Suprapubic skin (tissue), 4 donors: ENCODE measurements at regions not wholly inside any gene's neighbourhood (a gene's known extent, or its start where the extent isn't known, plus 50 kb on each side); places are given as distances from the start of the nearest gene placed in this dataset.
"Not testable (repeated sequence)": the region's sequence is repeated elsewhere in the genome, so short reads cannot be mapped to it uniquely, and the experiment has no call there.

Source experiments
- DNase-seq, 2 donors: peaks; one replicate each; pipeline ENCODE4 v3.0.0-alpha.2; 2019; ENCODE audit warnings: low spot score in 2 of 2
- H3K27ac ChIP-seq: fragments of 200-600 bp; sonication (generic); one replicate; pipeline ENCODE4 v1.5.1; 2019
- H3K27me3 ChIP-seq: fragments of 200-600 bp; sonication (generic); one replicate; pipeline ENCODE4 v1.5.1; 2019
- H3K36me3 ChIP-seq: fragments of 200-600 bp; sonication (generic); one replicate; pipeline ENCODE4 v1.5.1; 2019
- H3K4me1 ChIP-seq: fragments of 200-600 bp; sonication (generic); one replicate; pipeline ENCODE4 v1.5.1; 2019
- H3K4me3 ChIP-seq: fragments of 200-600 bp; sonication (generic); one replicate; pipeline ENCODE4 v1.5.1; 2019; ENCODE audit warnings: mild to moderate bottlenecking
- H3K9me3 ChIP-seq: fragments of 200-600 bp; sonication (generic); one replicate; pipeline ENCODE4 v1.5.1; 2019
- EP300 ChIP-seq: sonication (generic); formaldehyde crosslinking; IDR thresholded peaks from one replicate; pipeline ENCODE4 v1.6.1; 2017; ENCODE audit warnings: antibody characterized with exemption
- POLR2A ChIP-seq, 2 donors: fragments of 450-650 bp; IDR thresholded peaks; one replicate each; pipeline ENCODE4 v1.6.1; 2017; ENCODE audit warnings: antibody characterized with exemption in 2 of 2, mild to moderate bottlenecking in 2 of 2, moderate library complexity in 2 of 2
- POLR2AphosphoS5 ChIP-seq, 3 donors: sonication (generic); formaldehyde crosslinking; IDR thresholded peaks; one replicate each; pipeline ENCODE4 v1.6.1; 2017; ENCODE audit warnings: antibody characterized with exemption in 3 of 3
- WGBS: methylation state at CpG from one replicate; pipeline ENCODE4 v1.1.5; 2018; 5-methylcytosine and 5-hydroxymethylcytosine counted together
- TF ChIP-seq, protein P1 (sequence below), 2 donors: fragments of 200-600 bp in 1 of 2; fragments of 450-650 bp in 1 of 2; sonication (generic) in 1 of 2; IDR thresholded peaks; one replicate each; pipeline ENCODE4 v1.5.1; 2016 to 2019; ENCODE audit warnings: antibody characterized with exemption in 2 of 2, mild to moderate bottlenecking in 1 of 2, moderate library complexity in 1 of 2

DNA sequence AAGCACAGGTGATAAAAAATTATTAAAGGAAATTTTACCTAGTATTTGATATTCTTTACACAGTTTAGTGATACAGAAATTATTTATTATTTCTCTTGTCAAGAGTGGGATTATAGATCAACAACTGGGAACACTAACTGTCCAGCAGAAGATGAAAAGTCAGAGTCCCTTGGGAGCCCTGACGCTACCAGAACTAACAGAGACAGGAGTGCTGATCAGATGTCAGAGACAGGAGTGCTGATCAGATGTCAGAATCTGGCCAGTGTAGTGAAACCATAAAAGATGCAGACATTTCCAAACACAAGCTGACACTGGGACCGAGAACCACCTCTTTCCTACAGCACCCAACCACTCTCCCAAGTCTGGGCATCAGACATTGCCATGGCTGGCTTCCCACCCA is 828.2 kb downstream of the TNS3 start:
- peak overlapping the region; percentile 3 for H3K27ac ChIP-seq
- no peaks in the 10 kb centered on the region for H3K9me3 ChIP-seq
- DNase-seq = no peak
- H3K4me3 ChIP-seq = no peak overlapping the region
- H3K36me3 ChIP-seq = no peaks in the 10 kb centered on the region
- no peaks in the 10 kb centered on the region for H3K27me3 ChIP-seq
- WGBS = 85% methylated on average over 2 of the region's 2 CpGs
- TF ChIP-seq, protein P1, sequence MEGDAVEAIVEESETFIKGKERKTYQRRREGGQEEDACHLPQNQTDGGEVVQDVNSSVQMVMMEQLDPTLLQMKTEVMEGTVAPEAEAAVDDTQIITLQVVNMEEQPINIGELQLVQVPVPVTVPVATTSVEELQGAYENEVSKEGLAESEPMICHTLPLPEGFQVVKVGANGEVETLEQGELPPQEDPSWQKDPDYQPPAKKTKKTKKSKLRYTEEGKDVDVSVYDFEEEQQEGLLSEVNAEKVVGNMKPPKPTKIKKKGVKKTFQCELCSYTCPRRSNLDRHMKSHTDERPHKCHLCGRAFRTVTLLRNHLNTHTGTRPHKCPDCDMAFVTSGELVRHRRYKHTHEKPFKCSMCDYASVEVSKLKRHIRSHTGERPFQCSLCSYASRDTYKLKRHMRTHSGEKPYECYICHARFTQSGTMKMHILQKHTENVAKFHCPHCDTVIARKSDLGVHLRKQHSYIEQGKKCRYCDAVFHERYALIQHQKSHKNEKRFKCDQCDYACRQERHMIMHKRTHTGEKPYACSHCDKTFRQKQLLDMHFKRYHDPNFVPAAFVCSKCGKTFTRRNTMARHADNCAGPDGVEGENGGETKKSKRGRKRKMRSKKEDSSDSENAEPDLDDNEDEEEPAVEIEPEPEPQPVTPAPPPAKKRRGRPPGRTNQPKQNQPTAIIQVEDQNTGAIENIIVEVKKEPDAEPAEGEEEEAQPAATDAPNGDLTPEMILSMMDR (IDR thresholded peaks at IDR 0.05) = no peak
- no peak for TF ChIP-seq POLR2AphosphoS5 (IDR thresholded peaks at IDR 0.05)
- no peak for TF ChIP-seq EP300
- no peak for TF ChIP-seq POLR2A (IDR thresholded peaks at IDR 0.05)
- peaks cover 3% of the 10 kb centered on the region for H3K4me1 ChIP-seq

DNA sequence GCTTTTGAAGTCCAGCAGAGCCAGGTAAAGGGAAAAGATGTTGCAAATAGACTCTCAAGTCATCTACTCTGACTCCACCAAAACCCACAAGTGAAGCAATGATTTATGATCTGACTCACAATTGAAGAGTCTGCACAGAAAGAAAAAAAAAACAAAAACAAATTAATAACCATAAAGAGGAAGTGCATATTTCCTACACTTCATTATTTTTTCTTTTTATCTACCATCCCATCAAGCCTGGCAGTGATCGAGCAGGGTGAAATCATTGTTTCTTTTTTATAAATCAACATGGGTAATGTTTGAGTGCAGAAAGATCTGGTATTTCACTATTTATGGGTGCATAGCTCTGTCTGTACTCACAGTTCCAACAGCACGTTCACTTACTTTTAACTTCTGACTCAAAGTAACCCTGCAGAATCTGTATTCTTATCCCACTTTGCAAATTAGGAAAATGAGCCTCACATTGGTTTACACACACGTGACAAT is 829.0 kb downstream of the TNS3 start:
- Histone ChIP-seq H3K27ac (no peak overlapping the region), H3K4me1 (peaks cover 3% of the 10 kb centered on the region), H3K4me3 (no peak overlapping the region), H3K27me3 (no peaks in the 10 kb centered on the region), H3K36me3 (no peaks in the 10 kb centered on the region), H3K9me3 (no peaks in the 10 kb centered on the region)
- 36% methylated on average over 3 of the region's 3 CpGs for WGBS
- no peak for TF ChIP-seq POLR2AphosphoS5 (IDR thresholded peaks at IDR 0.05)
- no peak for TF ChIP-seq EP300
- TF ChIP-seq POLR2A (IDR thresholded peaks at IDR 0.05) = no peak
- TF ChIP-seq, protein P1 (IDR thresholded peaks at IDR 0.05) = no peak
- DNase-seq = no peak

DNA sequence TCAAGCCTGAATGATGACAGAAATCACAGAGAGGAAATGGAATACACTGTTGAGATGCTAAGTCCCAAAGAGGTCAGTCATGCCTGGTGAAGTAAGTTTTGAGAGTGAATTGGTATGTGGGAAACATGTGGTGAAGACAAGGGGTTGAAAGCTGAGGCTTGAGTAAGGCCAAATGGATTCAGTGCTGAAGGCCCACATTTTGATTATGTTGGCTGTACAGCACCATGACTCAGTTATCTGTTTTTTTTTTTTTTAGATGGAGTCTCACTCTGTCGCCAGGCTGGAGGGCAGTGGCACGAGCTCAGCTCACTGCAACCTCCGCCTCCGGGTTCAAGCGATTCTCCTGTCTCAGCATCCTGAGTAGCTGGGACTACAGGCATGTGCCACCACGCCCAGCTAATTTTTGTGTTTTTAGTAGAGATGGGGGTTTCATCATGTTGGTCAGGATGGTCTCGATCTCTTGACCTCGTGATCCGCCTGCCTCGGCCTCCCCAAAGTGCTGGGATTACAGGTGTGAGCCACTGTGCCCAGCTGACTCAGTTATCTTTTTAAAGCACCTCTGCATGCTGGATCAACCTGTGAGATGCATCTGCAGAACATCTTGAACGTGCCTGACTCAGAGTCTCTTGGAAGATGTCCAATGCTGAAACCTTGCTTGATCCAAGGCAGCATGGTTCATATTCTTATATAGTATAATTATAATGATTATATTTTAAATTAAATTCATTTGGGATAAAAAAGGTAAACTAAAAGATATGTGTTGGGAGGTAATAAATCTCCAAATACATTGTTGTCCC is 829.8 kb downstream of the TNS3 start:
- H3K4me3 ChIP-seq, H3K4me1 ChIP-seq, H3K27ac ChIP-seq, H3K9me3 ChIP-seq, H3K27me3 ChIP-seq, H3K36me3 ChIP-seq, DNase-seq: not testable (repeated sequence)
- 69% methylated on average over 11 of the region's 11 CpGs for WGBS

DNA sequence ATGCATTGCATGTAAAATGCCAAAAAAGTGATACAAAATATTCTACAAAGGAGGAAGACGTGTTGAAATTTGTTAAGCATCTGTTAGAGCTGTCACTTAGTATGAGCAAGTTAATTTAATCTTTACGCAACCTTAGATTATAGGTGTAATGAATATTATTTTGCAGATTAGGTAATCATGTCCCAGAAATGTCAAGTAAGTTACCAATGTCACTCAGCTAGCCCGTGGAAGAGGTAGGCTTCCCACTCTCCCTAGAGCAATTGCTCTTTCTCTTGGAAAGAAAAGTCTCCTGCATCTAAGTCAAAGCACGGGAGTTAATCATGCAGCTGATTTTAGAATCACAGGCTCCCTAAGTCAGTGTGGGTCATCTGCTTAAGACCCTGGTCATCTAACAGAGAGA is 830.4 kb upstream of the IGFBP3 start:
- H3K4me3 ChIP-seq = no peak overlapping the region
- no peaks in the 10 kb centered on the region for H3K36me3 ChIP-seq
- DNase-seq = no peak
- TF ChIP-seq EP300 (no peak), POLR2AphosphoS5 (IDR thresholded peaks at IDR 0.05) (no peak), POLR2A (IDR thresholded peaks at IDR 0.05) (no peak)
- TF ChIP-seq, protein P1 (IDR thresholded peaks at IDR 0.05) = no peak
- H3K4me1 ChIP-seq = peaks cover 3% of the 10 kb centered on the region
- H3K27me3 ChIP-seq = no peaks in the 10 kb centered on the region
- 85% methylated on average over 4 of the region's 4 CpGs for WGBS
- no peak overlapping the region for H3K27ac ChIP-seq
- H3K9me3 ChIP-seq = no peaks in the 10 kb centered on the region

DNA sequence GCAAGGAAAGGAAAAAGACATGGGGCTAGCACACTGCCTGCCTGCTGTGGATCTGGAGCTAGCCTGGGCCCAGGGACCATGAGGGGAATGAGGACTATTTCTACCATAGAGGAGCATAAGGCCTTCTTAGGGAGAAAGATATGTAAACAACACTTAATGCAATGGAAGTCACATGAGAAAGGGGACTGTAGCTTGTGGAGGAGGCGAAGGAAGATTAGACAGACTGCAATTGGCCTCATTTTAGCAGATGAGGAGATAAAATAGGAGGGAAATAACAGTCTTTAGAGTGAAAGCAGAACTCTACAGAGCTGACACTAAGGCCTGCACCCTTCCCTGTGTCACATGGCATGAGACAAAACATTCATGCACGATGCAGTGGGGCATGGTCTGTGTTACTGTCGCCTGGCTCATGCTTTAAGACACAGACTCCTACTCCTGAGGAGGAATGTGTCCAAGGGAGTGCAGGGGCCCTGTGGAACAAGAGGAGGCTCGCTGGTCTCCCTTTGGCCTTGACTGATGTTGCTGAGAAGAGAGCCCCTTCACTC is 829.3 kb upstream of the IGFBP3 start:
- no peaks in the 10 kb centered on the region for H3K36me3 ChIP-seq
- 86% methylated on average over 4 of the region's 4 CpGs for WGBS
- no peaks in the 10 kb centered on the region for H3K27me3 ChIP-seq
- no peaks in the 10 kb centered on the region for H3K9me3 ChIP-seq
- DNase-seq = no peak
- H3K4me3 ChIP-seq = no peak overlapping the region
- H3K4me1 ChIP-seq = peaks cover 3% of the 10 kb centered on the region
- H3K27ac ChIP-seq = no peak overlapping the region
- TF ChIP-seq, protein P1 (IDR thresholded peaks at IDR 0.05) = no peak
- TF ChIP-seq EP300 = no peak
- TF ChIP-seq POLR2AphosphoS5 (IDR thresholded peaks at IDR 0.05) = no peak
- TF ChIP-seq POLR2A (IDR thresholded peaks at IDR 0.05) = no peak
